HG03354 (cell line): ENCODE measurements at regions not wholly inside any gene's neighbourhood (a gene's known extent, or its start where the extent isn't known, plus 50 kb on each side); places are given as distances from the start of the nearest gene placed in this dataset.

Source experiments
- ATAC-seq: cut with Tn5 transposase; IDR thresholded peaks from one replicate; pipeline ENCODE4 v1.9.1; 2021; ENCODE audit warnings: mild to moderate bottlenecking; ENCODE audit not compliant: unreplicated experiment, poor library complexity, severe bottlenecking

- ATAC-seq = no peak
Observed at GRCh38 chr3:66789580-66790237, 208.4 kb upstream of the KBTBD8 start.

GRCh38 chr3:66792086-66792485 lies 206.0 kb upstream of the KBTBD8 start:
- no peak for ATAC-seq

GRCh38 chr3:66795365-66795764 lies 202.7 kb upstream of the KBTBD8 start:
- no peak for ATAC-seq

- no peak for ATAC-seq
Observed at GRCh38 chr3:66796343-66796742, 201.8 kb upstream of the KBTBD8 start.

- no peak for ATAC-seq
Observed at GRCh38 chr3:66797889-66798560, 200.1 kb upstream of the KBTBD8 start.

- no peak for ATAC-seq
Observed at GRCh38 chr3:66800941-66801545, 197.1 kb upstream of the KBTBD8 start.

- ATAC-seq = no peak
Observed at GRCh38 chr3:66803206-66803605, 194.9 kb upstream of the KBTBD8 start.

GRCh38 chr3:66803721-66804695 lies 194.1 kb upstream of the KBTBD8 start:
- ATAC-seq = no peak

- ATAC-seq = no peak
Observed at GRCh38 chr3:66808891-66809594, 189.1 kb upstream of the KBTBD8 start.

GRCh38 chr3:66809595-66809958 lies 188.5 kb upstream of the KBTBD8 start:
- ATAC-seq = no peak

- no peak for ATAC-seq
Observed at GRCh38 chr3:66812136-66812535, 186.0 kb upstream of the KBTBD8 start.

- no peak for ATAC-seq
Observed at GRCh38 chr3:66812741-66813140, 185.4 kb upstream of the KBTBD8 start.

- ATAC-seq = peak; percentile 79
Observed at GRCh38 chr3:66816090-66816761, 181.9 kb upstream of the KBTBD8 start.

- no peak for ATAC-seq
Observed at GRCh38 chr3:66817951-66818557, 180.1 kb upstream of the KBTBD8 start.

- no peak for ATAC-seq
Observed at GRCh38 chr3:66819993-66820501, 178.1 kb upstream of the KBTBD8 start.

GRCh38 chr3:66822186-66823008 lies 175.7 kb upstream of the KBTBD8 start:
- peak; percentile 92 for ATAC-seq

GRCh38 chr3:66823009-66823397 lies 175.1 kb upstream of the KBTBD8 start:
- no peak for ATAC-seq

GRCh38 chr3:66823532-66823931 lies 174.6 kb upstream of the KBTBD8 start:
- no peak for ATAC-seq
